ENCODE measurements at regions not wholly inside any gene's neighbourhood (a gene's known extent, or its start where the extent isn't known, plus 50 kb on each side); places are given as distances from the start of the nearest gene placed in this dataset.

DNA sequence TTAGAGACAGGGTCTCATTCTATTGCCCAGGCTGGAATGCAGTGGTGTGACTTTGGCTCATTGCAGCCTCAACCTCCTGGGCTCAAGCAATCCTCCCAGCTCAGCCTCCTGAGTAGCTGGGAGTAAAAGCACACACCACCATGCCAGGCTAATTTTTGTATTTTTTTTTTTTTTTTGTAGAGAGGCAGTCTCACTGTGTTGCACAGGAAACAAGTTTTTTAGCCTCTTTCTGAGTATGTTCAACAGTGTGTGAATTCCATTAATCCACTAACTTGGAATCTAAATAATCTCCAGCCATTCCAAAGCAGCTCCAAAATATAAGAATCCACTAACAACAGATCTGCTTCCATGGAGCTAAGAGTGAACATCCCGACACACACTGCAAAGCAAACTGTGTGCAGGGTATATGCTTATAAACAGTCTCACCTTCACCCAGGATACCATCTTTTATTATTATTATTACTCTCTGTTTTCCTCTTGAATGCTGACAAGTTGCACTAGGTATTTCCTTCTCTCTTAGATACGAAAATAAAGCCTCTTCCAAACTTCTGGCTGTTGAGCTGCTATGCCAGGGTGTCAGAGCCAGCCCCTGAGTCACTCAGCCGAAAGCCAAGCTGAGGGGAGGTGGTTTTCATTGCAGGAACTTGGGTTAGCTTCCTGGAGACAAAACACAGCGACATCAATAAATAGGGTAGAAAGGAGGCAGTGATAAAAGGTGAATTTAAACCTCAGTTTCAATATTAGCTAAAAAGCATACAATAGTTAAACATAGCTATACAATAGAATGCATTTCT, 264.9 kb downstream of the HIVEP2 start:
- peak; percentile 65 to 69 for DNase-seq (ENCODE audit: low read depth in 2 of 2)

DNA sequence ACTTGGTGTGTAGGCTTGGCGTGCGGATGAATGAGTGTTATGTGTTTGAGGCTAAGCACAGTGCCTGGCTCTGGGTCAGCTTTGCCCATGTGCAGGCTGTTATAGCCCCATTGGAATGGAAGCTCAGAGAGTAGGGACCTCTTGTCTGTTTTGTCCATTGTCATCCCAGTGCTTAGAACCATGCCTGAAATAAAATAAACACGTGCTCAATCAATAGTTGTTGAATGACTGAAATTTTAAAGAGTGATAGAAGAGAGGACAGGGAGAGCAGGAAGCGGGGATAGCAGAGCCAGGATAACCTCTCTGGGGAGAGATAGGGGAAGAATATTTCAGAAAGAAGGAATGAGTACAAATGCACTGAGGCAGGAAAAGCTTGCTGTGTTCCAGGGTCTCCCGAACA, 263.9 kb downstream of the HIVEP2 start:
- DNase-seq (ENCODE audit: low read depth in 2 of 2): no peak

DNA sequence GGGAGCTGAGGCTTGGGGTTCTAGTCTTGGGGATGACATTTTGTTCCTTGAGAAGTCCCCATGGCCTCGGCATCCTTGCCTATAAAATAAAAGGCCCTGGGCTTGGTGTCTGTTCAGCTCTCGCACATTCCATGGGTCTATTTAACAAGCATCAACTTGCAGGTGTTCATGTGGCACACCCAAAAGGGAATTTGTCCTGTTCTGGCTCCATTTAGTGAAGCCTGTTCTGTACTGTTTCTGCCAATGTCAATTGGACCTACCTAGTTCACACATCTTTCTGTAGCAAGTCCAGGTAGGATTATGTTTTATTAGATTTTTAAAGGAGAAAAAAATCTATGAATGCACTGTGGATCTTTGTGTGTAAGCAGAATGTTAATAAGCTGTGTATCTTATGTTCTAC, 262.0 kb downstream of the HIVEP2 start:
- DNase-seq (ENCODE audit: low read depth in 2 of 2): no peak

DNA sequence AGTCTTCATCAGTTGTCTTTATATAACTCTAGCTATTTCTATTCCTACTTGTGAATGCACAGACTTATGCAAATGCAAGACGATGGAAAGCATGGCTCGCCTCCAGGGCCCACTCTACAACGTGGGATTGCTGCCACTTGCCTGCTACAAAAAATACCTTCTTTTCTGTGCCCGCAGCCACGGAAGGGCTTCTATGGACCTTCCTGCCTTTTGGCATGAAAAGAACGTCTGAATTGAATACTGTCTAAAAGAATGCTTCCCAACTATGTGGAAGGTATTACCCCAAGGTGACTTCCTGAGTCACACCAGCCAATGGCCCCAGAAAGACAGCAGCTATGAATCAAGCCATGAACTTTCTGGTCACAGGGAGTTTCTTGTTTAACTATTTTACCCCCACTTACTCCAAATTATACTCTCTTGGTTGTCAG, 261.2 kb downstream of the HIVEP2 start:
- DNase-seq (ENCODE audit: low read depth in 2 of 2): no peak

DNA sequence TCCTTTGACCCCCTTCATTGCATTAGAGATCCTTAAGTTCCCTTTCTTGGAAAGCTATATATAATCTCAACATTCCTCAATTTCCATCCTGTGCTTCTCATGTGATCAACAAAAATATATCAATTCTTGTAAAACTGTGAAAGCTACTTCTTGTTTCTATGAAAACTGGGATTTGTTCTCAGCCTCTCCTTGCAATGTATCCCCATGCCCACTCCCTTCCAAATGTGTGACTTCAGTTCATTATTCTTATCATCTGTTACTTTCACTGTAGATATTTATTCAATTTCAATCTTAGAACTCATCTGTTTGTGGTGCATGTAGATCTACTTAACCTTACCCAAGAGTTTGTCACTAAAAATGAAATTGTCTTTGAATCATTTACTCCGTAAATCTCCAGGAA, 260.6 kb downstream of the HIVEP2 start:
- no peak for DNase-seq (ENCODE audit: low read depth in 2 of 2)

GRCh38 chr6:142685852-142686506, 259.0 kb downstream of the HIVEP2 start:
- no peak for DNase-seq (ENCODE audit: low read depth in 2 of 2)

- DNase-seq (ENCODE audit: low read depth in 2 of 2): no peak
Measured at GRCh38 chr6:142686507-142686887, 258.5 kb downstream of the HIVEP2 start.

GRCh38 chr6:142692942-142693341, 252.0 kb downstream of the HIVEP2 start:
- peak; percentile 77 to 94 for DNase-seq (ENCODE audit: low read depth in 2 of 2)

- DNase-seq (ENCODE audit: low read depth in 2 of 2): peak in 1 of 2 donors; percentile 91
Measured at GRCh38 chr6:142693441-142693840, 251.5 kb downstream of the HIVEP2 start.

- DNase-seq (ENCODE audit: low read depth in 2 of 2): no peak
Measured at GRCh38 chr6:142694054-142694453, 250.9 kb downstream of the HIVEP2 start.

- no peak for DNase-seq (ENCODE audit: low read depth in 2 of 2)
Measured at GRCh38 chr6:142695016-142695415, 250.0 kb downstream of the HIVEP2 start.

GRCh38 chr6:142696123-142697000, 248.6 kb downstream of the HIVEP2 start:
- DNase-seq (ENCODE audit: low read depth in 2 of 2): peak in 1 of 2 donors; percentile 29

- DNase-seq (ENCODE audit: low read depth in 2 of 2): no peak
Measured at GRCh38 chr6:142697001-142697335, 248.0 kb downstream of the HIVEP2 start.

DNA sequence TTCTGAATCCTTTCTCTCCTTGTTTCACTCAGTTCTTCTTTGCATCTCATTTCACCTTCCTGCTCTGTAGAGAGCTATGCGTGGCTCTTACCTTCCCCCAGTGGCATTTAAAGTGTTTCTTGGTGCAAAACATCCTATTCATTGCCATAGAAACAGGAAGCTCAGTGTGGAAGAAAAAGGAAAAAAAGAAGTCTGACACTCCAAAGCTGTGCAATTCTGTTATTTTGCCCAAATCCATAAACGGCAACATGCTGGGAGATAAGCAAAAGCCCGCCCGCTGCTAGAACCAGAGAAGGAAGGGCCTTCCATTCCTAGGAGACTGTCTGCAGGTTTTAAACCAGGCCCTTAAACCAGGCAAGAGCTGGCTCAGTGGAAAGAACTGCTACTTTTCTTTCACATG, 247.1 kb downstream of the HIVEP2 start:
- DNase-seq (ENCODE audit: low read depth in 2 of 2): peak; percentile 26 to 36

DNA sequence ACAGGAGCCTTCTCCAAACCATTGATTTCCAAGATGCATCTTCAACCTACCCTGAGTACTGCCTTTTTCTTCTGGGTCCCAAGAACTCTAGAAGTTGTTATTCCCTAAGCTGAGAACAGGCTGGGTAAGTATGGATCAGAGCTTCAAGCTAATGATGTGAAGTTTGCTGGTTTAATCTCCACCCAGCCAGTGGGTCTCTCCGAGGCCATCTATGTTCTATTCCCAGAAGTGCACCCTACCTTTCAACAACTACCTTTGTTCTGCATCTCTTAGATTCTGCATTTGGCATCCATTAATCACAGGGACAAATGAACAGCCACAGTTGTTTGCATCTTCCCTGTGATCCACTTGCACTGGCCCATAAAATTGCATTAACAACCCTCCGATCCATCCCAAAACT, 246.2 kb downstream of the HIVEP2 start:
- DNase-seq (ENCODE audit: low read depth in 2 of 2): peak in 1 of 2 donors; percentile 30

DNA sequence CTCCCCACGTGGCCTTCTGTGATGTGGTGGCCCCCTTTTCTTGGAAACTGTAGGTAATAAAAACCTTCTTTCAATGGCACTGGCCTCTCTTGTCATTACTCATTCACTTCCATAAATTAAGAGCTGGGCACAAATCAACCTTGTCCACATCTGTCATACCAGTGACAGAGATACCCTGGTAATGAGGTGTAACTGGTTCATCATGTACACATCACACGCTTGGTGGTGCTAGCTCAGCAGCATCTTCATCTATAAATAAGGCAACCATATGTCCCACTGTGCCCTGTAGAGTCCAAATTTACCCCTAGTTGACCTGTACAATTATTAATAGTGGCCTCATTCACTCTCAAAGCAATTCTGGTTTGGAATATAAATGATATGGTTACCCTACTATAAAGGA, 245.6 kb downstream of the HIVEP2 start:
- no peak for DNase-seq (ENCODE audit: low read depth in 2 of 2)

- DNase-seq (ENCODE audit: low read depth in 2 of 2): no peak
Measured at GRCh38 chr6:142700032-142700431, 244.9 kb downstream of the HIVEP2 start.

DNA sequence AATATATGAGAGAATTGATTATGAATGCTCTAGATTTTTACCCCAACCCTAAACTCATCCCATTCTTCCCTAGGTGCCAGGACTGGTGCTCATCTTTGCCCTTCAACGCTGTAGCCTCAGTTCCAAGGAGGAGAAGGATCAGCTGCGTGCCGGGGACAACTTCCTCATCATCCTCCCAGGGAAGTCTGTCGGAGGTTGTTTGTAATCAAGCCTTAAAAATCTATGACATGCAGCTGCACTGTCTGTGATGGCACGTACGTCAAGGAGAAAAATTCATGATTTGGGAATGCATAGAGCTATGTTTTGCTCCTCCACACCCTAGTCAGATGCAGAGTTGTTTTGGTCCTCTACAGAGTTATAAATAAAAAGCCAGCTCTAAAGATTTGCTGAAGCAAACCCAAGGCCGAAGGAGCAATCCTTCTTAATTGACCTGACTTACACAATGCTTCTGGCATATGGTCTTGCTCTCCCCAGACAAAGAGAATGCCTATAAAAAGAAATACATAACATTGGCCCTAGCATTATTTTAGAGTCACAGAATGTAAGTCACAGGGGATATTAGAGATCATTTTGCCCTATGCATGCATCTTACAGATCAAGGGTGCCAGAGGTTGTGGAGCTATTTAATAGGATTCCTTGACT, 244.2 kb downstream of the HIVEP2 start:
- no peak for DNase-seq (ENCODE audit: low read depth in 2 of 2)

Data from lung microvascular endothelial cell (primary cell).